Hippocampal formation (tissue), 2 donors: ENCODE measurements at regions not wholly inside any gene's neighbourhood (a gene's known extent, or its start where the extent isn't known, plus 50 kb on each side); places are given as distances from the start of the nearest gene placed in this dataset.

Experiments used
- DNase-seq, 2 donors: peaks; one replicate each; lab custom pipeline; 2025; lab: John Stamatoyannopoulos, UW

DNA sequence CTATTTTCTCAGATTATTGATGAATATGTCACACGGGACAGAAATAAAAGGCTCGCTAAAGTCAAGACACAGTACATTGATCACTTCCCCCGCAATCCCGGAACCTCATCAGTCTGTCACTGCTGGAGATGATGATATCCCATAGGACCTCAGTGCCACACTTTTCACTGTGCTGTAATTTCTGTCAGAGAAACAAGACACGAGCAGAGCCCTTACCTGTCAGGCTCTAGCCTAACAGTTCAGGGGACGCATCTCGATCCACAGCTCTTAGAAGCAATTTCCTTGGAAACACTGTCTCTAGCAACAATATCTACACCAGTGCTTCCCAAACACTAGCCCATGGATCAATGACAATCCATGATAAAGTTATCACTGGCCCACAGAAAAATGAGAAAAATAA is 140.0 kb downstream of the GRIN2B start:
- DNase-seq, result no peak

DNA sequence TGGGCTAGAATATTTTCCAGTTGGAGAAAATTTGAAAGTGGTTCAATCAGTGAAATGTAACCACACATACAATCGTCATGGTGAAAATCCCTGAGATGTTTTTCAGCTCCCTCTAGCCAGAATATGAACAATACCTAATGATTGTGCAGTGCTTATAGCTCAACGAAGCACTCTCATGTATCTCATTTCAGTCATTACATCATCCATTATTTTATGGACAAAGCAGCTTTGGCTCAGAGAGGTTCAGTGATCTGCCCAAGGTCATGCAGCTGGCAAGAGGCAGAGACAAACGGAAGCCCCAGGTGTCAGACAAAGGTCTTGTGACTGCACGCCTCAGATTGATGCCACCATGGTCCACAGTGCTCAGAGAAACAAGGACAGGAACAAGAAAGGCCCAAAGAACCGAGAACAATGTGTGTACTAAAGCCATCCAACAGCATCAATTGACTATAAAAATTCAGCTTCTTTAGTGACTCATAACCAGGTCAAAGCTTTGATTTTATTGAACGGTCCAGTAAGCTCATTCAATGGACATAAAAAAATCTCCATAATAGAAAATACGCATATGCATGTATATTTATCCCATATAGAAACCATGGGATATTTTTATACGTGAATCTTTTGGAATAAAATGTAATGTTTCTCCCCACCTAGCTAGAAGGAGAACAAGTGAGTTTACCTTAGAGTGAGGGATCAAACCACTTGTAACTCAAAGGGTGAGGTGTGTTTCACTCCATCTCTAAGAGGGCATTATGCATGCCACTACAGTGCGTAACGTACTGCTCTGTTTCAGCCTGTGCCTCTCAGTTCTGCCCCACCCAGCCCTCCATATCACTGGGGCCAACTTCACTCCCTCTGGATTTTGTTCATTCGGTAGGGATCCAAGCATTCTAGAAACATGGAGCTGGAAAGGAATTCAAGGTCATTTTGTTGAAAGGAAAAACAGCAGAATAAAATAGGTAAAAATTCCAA is 141.8 kb downstream of the GRIN2B start:
- no peak for DNase-seq

DNA sequence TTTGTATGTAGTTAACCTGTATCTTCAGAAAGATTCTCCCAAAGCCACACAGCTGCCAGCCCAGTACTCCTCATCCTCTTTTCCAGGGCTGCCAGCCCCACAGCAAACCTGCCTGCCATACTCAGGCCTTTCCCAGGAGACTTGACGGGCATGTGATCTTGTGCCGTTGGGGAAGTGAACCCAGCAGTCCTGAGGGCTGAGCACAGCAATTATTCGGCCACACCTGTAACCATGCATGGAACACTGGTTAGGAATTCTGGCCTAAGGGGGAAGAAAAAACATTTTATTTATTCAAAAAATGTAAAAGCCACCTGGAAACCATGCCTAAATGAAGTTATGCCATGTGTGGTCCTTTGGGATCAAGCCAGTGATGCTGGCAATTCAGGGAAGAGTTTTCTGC is 145.3 kb downstream of the GRIN2B start:
- DNase-seq, result no peak

DNA sequence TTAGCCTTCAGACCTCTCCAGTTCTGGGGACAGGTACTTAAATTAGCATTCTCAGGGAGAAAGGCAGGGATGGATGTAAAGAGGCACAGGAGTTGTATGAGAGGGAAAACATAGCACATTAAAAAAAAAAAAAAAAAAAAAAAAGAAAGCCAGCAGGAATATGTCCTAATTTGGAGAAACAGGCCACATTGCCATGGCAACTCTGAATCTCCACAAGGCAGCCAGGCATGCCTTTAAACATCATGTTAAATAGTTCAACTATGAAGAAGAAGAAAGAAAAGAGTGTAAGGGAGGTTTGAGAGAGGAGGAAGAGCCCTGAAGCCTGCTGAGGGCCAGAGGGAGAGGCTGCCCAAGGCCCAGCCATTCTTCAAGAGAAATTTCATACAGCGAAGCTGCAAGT is 145.8 kb downstream of the GRIN2B start:
- no peak for DNase-seq

DNA sequence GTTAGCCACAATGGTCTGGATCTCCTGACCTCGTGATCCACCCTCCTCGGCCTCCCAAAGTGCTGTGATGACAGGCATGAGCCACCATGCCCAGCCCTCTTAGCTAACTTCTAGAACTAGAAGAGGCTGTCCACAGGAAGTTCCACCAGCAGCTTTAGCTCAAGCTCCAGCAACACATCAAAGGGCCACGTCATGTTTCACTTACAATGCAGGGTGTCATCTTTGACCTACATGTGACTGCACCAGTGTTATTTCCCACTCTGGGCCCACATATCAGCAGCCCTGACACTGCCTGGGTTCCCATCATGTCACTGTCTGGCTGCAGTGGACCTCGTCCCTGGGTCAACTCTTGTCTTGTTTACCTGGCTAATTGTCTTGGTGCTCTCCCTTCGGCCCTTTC is 147.2 kb downstream of the GRIN2B start:
- no peak for DNase-seq

DNA sequence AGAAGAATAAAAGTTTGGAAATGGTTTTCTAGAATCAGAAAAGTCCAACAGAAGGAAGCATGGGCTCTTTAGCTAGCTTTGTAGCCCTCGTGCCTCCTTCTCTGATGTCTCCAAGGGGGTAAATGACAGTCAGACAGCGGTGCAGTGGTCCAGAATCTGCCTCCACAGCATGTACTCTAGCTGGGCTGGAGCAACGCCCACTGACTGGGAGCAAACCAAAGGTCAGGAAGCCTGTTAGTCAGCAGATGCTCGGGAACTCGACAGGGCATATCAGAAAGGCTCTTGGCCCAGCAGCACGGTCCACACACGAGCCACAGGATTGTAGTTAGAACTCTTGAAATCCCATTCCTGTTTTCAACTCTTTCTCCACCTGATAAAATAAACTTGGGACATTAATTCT is 164.3 kb downstream of the GRIN2B start:
- DNase-seq, result no peak

DNA sequence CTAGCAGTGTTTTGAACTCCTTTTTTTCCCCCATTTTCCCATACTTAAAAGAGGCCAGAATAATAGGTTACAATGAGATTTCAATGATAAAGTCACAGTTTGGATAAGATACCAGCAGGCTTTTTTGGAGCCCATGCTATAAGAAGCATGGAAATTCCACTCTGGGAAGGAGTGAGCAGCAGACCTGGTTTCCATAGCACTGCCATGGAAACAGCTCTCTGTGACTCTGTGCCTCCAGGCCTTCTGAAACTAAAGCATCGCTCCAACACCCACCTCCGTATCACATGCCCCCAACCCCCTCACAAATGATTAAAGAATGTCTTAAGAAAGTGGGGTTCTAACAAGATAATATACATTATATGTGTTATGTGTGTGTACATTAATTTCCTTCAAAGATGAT is 165.0 kb downstream of the GRIN2B start:
- DNase-seq, result peak in 1 of 2 donors; percentile 25

DNA sequence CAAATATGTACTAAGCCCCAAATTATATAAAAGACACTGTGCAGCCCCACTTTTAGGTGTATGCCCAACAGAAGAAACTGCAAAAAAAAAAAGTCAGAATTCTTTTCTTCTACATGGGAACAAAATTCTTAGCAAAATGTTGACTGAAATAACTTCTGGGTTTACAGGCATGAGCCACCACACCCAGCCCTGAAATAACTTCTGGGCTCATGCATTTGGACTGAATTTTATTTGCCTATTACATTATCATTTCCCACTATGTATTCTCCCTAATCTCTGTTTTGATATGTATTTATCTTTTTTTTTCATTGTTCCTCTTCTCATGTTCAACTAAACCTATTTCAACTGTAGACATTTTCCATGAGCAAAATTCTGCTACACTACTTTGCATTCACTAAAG is 169.2 kb downstream of the GRIN2B start:
- no peak for DNase-seq

DNA sequence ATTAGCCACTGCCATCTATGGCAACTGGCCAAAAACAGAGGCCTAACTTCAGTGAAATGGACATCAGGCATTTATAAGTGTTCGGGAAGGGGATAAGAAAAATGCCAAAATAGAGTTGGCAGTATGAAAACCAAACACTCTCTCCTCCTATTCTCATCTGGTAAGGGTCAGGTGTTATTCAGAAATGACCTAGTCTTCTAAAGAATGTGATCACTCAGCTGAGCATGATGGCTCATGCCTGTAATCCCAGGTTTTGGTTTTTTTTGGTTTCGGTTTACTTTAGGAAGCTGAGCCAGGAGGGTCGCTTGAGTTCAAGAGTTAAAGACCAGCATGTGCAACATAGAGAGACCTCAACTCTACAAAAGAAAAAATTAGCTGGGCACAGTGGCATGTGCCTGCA is 170.3 kb downstream of the GRIN2B start:
- no peak for DNase-seq

DNA sequence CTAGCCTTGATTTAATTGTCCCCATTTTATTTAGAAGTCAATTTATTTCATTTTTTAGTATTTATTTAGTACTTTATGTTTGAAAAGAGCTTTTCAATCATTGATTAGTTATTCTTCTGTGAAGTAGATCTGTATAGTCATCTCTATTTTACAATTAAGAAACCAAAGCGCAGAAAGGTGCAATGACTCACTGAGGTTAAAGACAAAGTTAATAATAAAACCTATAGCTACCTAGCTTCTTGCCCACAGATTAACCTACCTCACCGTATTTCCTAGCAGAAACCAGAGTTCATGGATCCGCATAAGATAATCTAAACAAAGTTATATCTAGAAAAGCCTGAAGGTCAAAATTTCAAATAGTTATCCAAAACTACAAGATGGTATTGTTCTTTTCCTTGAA is 176.4 kb downstream of the GRIN2B start:
- DNase-seq, result no peak

DNA sequence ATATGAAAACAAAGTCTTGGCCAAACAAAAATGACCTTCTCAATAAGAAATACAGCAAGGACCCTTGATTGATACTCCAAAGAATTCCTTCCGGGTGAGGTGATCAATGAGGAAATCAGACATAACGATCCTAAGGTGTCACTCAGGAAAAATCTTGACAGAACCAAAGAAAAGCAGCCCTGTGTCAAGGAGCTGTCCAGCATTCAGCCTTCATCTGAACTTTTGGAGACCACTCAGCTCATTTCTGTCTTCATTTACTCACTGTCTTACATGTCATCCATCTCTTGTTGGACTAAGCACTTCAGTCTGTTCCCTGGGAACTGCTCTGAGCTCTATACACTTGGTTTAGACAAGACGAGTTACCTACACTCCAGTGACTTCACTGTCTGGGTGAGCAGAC is 179.9 kb downstream of the GRIN2B start:
- no peak for DNase-seq

DNA sequence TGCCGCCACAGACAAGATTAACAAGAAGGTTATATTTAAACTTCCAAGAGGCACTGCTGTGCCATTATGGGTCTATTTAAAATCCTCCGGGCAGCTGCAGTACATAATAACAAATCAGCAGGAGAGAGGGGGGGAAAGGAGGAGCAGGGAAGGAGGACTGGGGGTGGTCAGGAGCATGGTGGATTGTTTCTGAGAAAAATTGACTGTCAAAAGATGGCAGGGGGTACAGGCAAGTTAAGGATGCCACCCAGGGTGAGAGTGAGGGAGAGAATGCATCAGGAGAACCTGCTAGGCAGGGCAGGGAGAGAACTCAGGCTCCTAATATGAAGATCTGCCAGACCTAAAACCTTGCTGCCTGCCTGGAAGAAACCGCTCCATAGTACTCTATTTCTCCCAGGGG is 181.8 kb downstream of the GRIN2B start:
- DNase-seq, result no peak

DNA sequence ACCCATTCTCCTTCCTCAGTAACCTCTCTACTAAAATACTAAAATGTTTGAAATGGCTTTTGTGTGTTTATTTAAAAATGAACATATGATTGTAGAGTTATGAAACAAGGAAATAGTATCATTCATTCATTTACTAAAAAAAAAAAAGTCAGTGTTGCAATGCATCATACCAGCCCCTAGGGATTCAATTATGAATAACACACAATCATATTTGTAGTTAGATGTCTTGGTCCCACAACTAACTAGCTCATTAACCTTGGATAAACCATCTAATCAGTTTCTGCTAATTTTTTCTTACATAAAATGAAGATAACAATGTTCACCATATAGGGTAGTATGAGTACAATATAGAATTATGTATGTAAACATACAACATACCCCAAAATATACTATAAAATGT is 183.2 kb downstream of the GRIN2B start:
- no peak for DNase-seq

DNA sequence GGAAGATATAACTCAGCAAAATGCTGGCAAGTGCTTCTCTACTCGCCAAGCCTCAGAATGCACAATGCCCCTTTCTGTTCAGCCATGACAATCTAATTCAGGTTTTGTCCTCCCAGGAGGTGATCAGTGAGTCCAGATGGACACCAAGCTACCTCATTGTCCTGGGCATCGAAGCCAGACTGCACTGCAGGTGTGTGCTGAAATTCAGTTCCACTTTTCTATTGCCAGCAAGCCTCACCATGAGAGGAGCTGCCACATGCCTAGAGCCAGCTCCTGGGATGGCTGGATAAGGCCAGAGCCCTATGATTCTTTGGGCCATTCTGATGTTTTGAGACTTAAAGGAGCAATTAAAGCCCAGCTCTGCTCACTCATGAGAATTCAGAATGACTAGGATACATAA is 186.7 kb downstream of the GRIN2B start:
- DNase-seq, result no peak

DNA sequence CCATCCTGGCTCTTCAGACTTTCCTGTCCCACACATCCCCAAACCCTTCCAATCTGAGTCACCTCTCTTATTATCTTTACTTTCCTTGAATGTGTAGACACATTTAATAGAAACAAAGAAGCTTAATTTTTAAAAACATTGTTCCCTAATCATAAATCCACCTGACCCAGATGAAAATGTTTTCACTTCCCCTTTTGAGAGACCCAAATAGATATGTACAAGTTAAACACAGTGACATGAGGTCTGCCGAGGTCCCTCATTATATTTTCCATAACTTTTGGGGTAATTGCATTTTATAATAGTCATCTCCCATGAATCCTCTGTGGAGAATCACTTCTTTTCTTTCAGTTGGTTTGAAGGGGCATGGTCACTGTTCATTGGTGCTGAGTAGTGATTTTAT is 191.1 kb downstream of the GRIN2B start:
- no peak for DNase-seq

DNA sequence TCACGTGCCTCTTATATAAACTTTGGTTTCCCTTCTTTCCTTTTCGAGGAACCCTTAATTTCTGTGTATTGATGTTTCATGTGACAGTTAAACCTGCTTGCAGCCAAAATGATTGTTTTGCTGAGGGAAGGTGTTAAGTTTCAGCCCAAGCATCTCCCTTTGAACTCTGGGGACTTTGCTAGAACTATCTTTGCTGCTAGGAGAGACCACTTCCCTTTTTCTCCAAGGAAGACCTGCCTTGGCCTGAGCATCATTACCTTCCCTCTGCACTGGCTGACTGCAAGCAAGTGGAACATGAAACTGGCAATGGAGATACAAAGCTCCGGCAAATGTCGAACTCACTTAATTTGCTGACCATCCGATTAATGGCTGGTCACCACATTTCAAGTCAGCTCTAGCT is 192.8 kb downstream of the GRIN2B start:
- no peak for DNase-seq

DNA sequence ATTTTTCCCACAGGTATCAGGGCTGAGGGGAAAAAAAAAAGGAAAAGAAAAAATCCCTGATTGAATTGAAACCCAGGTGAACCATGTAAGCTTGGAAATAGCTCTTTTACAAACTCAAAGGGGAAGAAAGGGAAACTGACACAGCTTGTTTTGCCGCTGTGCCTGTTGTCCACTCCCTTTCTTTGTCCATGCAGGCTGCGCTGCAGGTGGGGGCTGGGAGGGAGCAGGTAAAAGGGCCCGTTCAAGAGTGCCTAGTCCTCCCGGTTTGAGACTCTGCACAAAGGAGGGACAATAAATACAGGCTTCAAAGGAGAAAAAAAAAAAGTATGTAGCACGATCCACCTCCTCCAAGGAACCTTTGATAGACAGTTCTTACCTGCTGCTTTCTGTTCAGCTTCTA is 194.8 kb downstream of the GRIN2B start:
- DNase-seq, result no peak

DNA sequence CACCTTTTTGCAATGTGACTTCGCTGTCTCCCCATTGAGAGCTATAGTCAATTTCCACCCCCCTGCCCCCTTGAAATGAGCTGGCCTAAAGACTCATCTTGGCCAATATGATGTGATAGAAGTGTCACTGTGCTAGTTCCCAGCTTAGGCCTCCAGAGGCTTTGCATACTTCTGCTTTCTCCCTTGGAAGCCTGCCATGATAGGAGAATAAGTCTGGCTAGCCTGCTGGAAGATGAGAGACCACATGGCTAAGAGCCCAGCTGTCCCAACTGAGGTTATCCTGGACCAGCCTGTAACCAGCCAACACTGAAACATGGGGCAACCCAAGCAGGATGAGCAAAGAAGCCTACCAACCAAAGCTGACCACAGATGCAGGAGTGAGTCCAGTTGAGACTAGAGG is 196.9 kb downstream of the GRIN2B start:
- DNase-seq, result no peak

DNA sequence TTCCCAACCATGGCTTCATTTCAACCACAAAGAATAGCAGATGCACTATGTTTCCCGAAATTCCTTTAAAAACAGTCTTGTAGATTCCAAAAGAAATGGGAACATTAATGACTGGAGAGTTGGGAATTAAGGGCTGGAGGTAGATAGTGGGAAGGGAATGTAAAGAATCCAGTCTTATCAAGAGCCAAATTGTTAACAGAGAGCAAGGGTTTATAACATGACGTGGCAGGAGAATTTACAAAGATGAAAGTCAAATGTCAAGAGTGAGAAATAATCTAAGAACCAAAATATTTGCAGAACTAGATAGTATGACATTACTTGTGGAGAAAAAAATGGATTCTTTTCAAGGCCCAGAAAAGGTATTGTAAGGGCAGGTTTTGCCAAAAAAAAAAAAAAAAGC is 200.9 kb downstream of the GRIN2B start:
- DNase-seq, result no peak

DNA sequence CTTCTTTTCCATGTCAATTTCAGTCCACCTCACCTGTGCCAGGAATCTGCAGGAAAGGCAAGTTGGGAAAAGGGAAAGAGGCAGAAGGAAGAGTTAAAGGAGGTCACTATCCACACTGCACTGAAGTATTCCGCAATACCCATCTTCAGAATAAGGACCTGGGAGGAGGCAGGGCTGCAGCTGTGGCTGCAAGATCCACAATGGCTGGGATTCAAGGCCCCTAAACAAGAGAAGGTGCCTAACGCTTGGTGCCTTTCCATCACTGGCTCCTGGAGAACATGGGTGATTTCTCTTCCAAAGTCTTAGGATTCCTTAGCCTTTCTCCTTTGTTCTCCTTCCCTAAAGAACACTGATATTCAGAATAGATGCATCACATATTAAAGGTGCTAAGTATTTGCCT is 204.0 kb downstream of the GRIN2B start:
- no peak for DNase-seq

DNA sequence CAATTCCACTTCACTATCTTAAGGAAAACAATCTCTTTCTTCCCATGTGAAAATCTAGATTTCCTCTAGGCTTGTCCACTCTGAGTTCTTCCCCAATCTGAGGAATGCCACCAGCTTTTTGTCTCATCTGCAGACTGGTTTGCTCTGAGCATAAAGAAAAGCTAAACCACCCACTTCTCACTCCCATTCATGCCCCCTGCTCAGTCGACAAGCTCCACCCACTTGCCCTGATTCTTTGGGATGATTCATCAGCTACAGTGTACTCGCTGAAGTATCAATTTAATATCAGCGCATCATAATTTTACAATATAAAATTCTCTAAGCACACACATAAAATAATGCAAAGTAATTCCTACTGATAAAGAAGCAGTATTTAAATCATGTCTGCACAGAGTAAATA is 209.1 kb downstream of the GRIN2B start:
- no peak for DNase-seq

DNA sequence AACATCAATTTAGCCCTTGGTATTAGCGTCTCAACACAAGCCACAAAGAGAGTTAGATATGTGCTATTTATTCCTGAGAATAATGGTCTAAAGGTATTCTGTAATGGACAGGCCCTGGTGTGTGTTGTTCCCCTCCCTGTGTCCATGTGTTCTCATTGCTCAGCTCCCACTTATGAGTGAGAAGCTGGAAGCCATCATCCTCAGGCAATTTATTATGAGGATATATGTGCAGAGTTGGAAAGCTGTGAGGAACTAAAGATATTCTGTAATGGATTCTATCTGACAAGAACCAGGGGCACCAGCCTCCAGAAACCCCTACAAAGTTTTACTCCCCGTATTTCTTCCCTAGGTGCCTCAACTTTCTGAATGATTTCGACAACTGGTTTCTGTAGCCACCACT is 210.8 kb downstream of the GRIN2B start:
- no peak for DNase-seq

DNA sequence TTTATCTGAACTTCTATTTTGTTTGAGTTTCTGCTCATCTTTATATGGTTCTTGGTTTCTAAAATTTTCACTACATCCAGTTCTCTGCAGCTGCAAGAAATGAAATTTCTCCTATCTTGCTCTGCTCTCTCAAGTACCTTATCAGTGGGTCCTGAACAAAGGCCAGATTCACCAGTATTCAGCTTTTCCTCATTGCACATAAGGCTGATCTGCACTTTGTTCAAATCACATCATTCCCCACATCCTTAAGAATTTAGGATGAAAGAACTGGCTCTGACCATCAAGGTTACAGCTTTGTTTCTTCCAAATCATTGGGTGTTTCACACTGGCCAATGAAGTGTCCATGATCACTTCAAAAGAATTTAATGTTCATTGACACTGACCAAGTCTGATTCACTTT is 211.4 kb downstream of the GRIN2B start:
- no peak for DNase-seq

DNA sequence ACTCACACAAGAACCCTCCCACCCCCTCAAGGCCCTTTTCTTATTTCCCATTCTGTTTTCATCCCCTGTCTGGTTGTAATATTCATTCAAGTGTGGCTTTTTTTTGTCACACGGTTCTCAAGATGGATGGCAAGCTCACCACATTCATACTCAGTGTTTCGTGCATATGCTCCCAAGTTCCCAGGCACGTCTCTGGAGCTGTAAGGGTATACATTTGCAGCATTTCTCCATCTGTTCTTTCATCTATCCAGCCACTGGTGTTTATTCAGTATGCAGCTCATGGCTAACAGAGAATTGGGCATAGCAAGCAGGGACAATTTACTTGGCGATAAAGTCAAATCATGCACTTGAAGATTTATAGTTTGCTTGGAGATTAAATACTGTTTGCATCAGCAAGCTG is 212.1 kb downstream of the GRIN2B start:
- DNase-seq, result no peak
